Skin of body (tissue), 1 donor: ENCODE measurements at regions not wholly inside any gene's neighbourhood (a gene's known extent, or its start where the extent isn't known, plus 50 kb on each side); places are given as distances from the start of the nearest gene placed in this dataset.

Experiments
- DNase-seq: peaks from one replicate; lab custom pipeline; 2025; lab: John Stamatoyannopoulos, UW

DNA sequence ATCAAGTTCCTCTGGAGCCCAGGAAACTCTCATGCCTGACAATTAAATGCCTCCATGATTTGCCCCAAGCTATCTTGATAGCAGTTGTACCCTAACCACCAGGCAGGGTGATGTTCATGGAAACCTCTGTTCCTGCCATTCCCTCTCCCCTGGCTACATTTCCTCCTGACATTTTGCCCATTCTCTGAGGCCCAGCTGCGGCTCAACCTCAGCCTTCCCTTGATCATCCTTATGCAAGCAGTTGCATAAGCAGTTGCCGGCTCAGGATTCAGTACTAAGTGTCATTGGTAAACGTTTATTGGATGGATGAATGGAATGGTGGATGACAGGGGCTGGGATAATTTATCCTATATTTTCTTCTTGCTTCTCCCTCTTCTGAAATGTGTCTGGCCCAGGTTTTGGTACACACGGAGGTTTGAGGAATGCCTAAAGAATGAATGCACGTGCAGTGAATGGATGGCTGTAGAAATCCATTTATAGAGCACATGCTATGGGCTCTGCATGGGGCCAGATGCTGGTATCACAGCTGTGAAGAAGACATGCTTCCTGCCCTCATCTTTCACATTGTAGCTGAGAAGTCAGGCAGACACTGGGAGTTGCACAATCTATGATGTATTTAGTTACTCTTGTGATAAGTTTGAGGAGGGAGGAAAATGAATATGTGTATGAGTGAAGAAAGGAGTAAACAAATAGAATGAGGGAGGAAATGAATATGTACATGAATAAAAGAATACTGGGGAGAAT lies 261.8 kb downstream of the FOXD2 start:
- no peak for DNase-seq

GRCh38 chr1:47701283-47701682 lies 263.4 kb downstream of the FOXD2 start:
- DNase-seq = no peak

- no peak for DNase-seq
These were observed 264.1 kb downstream of the FOXD2 start for GRCh38 chr1:47701741-47702515.

- no peak for DNase-seq
These were observed 265.4 kb downstream of the FOXD2 start for GRCh38 chr1:47703156-47703825.

- peak; percentile 39 for DNase-seq
These were observed 266.2 kb downstream of the FOXD2 start for GRCh38 chr1:47703981-47704596.

- DNase-seq = peak; percentile 55
These were observed 267.8 kb downstream of the FOXD2 start for GRCh38 chr1:47705517-47706130.

DNA sequence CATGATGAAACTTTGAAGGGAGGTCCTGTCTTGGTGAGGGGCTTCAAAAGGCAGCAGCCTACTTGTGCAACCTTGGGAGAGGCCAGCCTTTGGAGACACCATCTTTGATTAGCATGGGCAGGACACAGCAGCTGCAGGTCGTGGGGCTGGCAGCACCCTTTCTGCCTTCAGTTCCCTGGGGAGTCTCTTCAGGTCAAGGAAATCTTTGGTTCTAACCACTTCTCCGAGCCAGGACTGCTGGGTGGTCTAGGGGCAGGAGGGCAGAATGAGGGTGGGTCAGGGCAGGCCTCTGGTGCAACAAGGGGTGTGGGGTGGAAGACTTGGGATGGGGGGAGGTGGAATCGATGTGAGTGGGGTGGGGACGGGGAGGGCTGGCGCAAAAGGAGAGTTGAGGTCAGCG lies 269.7 kb downstream of the FOXD2 start:
- DNase-seq = no peak

DNA sequence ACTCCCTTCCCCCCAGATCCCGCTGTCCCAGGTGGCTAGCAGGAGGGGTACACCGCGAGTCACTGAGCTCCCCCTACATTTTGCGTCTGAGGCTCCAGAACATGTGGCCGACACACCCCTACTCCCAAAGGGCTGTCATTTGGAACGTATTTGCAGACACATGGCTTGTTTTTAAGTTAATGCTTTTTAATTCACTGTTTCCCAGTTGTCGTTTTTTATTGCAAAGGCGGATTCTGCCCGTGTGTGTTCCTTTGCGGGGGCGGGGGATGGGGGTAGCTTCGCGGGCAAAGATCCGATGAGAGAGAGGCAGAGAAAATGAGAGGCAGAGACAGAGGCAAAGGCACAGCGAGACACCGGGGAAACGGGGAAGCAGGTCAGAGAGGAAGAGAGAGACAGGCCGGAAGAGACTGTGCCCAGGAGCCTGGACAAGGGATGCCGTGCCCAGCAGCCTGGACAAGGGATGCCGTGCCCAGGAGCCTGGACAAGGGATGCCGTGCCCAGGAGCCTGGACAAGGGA lies 270.2 kb downstream of the FOXD2 start:
- peak; percentile 80 for DNase-seq

DNA sequence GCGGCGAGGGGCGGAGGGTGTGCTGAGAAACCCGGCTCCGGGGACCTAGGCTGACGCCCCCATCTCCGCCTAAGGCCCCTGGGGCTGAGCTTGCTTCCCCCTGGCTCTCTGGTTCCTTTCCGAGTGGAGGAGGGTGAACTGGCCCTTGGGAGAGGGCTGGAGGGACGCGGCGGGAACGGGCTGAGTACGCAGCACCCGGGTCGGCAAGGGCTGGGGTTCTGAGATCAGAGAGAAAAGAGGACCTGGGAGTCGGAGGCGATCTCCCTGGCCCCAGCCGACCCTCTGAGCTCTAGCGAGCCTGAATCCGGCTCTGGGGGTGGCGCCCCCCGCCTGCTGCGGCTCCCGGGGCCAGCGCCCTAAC lies 270.8 kb downstream of the FOXD2 start:
- no peak for DNase-seq

DNA sequence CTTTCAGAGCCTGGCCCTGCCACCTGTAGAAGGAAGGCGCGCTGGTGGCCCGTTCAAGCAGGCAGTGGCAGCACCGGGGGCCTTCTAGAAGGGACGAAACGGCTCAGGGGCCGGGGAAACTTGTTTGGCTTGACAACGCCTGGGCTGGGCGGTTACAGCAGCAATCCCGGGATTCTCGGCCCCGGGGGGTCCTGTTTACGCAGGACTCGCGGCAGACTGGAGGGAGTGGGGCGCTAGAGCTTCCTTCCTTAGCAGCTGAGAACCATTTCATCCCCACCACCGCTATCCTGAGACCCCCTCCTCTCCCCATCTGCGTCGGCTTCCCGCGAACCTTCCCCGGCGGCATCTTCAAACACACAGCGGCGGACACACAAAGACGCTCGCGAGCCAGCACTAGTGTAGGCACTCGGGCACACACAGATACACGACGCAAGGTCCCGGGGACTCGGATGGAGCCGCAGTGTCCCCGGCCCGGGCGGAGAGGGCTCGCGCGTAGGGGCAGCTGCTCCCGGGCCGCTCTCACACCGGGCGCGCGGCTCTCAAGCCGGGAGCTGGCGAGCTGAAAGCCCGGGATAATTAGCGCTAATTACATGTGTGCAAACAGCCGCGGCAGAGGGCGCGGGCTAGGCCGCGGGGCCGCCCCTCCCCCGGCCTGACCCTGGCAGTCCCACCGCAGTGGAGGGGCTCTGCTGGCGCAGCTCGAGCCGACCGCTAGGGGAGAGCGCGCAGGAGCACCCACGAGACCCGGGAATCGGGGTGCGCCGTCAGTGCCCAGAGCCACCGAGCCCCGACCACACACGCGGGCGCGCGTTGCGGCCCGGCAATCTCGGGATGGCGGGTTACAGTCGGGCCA lies 271.4 kb downstream of the FOXD2 start:
- DNase-seq = peak; percentile 16

DNA sequence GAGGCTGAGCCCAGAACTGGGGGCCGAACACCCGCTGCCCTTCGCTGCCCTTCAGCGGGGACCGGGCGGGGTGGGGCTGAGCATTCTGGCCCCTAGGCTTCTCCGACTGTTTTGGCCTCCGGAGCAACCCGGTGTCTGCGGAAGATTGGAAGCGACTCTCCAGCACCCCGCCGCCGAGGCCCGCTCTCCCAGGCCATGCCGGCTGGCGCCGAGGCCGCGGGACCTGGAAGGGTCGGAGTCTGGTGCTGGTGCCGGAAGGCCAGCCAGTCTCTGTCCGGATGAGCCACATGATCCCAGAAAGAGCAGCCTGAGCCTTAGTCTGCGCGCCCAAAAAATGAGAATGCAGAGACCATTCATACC lies 272.0 kb downstream of the FOXD2 start:
- no peak for DNase-seq

DNA sequence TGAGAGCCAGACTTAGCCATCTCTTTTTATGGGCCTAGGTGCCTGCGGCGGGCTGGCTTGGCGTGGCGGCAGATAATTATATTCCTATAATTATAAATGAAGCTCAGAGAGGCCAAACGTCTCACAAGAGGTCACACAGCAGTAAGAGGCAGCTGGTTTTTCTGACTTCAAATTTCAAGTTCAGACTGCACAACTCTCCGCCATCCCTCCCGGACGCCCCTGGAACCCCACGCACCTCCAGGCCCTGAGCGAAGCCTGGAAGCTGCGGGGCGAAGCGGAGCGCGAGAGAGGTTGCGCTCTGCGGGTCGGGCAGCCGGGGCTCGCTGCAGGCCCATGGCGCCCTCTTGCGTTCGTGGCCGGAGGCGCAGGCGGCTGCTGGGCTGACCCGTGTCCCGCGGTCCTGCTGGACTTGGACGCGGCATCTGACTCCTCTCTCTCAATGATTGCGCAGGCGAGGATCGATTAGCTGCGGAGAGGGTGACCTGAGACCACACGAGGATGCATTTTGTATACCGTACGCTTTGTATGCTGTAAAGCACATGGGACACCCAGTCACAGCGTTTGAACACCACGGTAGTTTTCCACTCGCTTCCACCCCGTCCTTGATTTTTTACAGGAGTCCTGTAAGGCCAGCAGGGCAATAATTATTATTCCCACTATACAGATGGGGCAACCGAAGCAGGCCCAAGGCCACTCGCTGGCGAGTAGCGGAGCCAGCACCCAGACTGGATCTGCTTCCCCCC lies 272.7 kb downstream of the FOXD2 start:
- DNase-seq = peak; percentile 18
